ENCODE measurements at regions not wholly inside any gene's neighbourhood (a gene's known extent, or its start where the extent isn't known, plus 50 kb on each side); places are given as distances from the start of the nearest gene placed in this dataset.
"Not testable (repeated sequence)": the region's sequence is repeated elsewhere in the genome, so short reads cannot be mapped to it uniquely, and the experiment has no call there.

- not testable (repeated sequence) for DNase-seq
Observed at GRCh38 chr11:71152312-71153004, 99.9 kb downstream of the SHANK2 start.

GRCh38 chr11:71151561-71151960, 100.8 kb downstream of the SHANK2 start:
- DNase-seq: no peak

- DNase-seq: no peak
Observed at GRCh38 chr11:71150859-71151258, 101.5 kb downstream of the SHANK2 start.

GRCh38 chr11:71148716-71149115, 103.7 kb downstream of the SHANK2 start:
- DNase-seq: no peak

- no peak for DNase-seq
Observed at GRCh38 chr11:71147331-71147730, 105.0 kb downstream of the SHANK2 start.

GRCh38 chr11:71146846-71147245, 105.5 kb downstream of the SHANK2 start:
- no peak for DNase-seq

- no peak for DNase-seq
Observed at GRCh38 chr11:71145988-71146824, 106.2 kb downstream of the SHANK2 start.

- DNase-seq: no peak
Observed at GRCh38 chr11:71145368-71145767, 107.0 kb downstream of the SHANK2 start.

- no peak for DNase-seq
Observed at GRCh38 chr11:71144736-71145135, 107.6 kb downstream of the SHANK2 start.

- DNase-seq: no peak
Observed at GRCh38 chr11:71144010-71144409, 108.4 kb downstream of the SHANK2 start.

GRCh38 chr11:71140206-71140919, 112.0 kb downstream of the SHANK2 start:
- DNase-seq: no peak

- no peak for DNase-seq
Observed at GRCh38 chr11:71139516-71140205, 112.7 kb downstream of the SHANK2 start.

GRCh38 chr11:71138737-71139425, 113.5 kb downstream of the SHANK2 start:
- no peak for DNase-seq

GRCh38 chr11:71137376-71137775, 115.0 kb downstream of the SHANK2 start:
- DNase-seq: no peak

- DNase-seq: no peak
Observed at GRCh38 chr11:71136095-71136845, 116.1 kb downstream of the SHANK2 start.

- DNase-seq: no peak
Observed at GRCh38 chr11:71135112-71135511, 117.3 kb downstream of the SHANK2 start.

GRCh38 chr11:71133946-71134345, 118.4 kb downstream of the SHANK2 start:
- DNase-seq: no peak

GRCh38 chr11:71131861-71132260, 120.5 kb downstream of the SHANK2 start:
- DNase-seq: no peak

- DNase-seq: no peak
Observed at GRCh38 chr11:71130106-71130505, 122.3 kb downstream of the SHANK2 start.

GRCh38 chr11:71129624-71130023, 122.8 kb downstream of the SHANK2 start:
- DNase-seq: no peak

GRCh38 chr11:71127806-71128205, 124.6 kb downstream of the SHANK2 start:
- no peak for DNase-seq

All from left kidney (tissue), 1 donor.